Epithelial cell of prostate (primary cell): ENCODE measurements at regions not wholly inside any gene's neighbourhood (a gene's known extent, or its start where the extent isn't known, plus 50 kb on each side); places are given as distances from the start of the nearest gene placed in this dataset.
"Not testable (repeated sequence)": the region's sequence is repeated elsewhere in the genome, so short reads cannot be mapped to it uniquely, and the experiment has no call there.

ENCODE experiments used
- DNase-seq: peaks from one replicate; pipeline ENCODE4 v3.0.0-alpha.2; 2011; ENCODE audit warnings: low read depth, low spot score
- H3K27ac ChIP-seq: fragments of 450-650 bp; 2 replicates; pipeline ENCODE4 v1.5.1; 2017; ENCODE audit warnings: mild to moderate bottlenecking

- no peak overlapping the region for H3K27ac ChIP-seq
- no peak for DNase-seq
Observed at GRCh38 chr5:15385037-15385436, 114.9 kb upstream of the FBXL7 start.

- H3K27ac ChIP-seq, result no peak overlapping the region
- no peak for DNase-seq
Observed at GRCh38 chr5:15384581-15384980, 115.4 kb upstream of the FBXL7 start.

- no peak overlapping the region for H3K27ac ChIP-seq
- DNase-seq, result no peak
Observed at GRCh38 chr5:15384176-15384575, 115.8 kb upstream of the FBXL7 start.

GRCh38 chr5:15383469-15383868 is 116.5 kb upstream of the FBXL7 start:
- DNase-seq, result no peak
- H3K27ac ChIP-seq, result no peak overlapping the region

- H3K27ac ChIP-seq, result no peak overlapping the region
- no peak for DNase-seq
Observed at GRCh38 chr5:15383021-15383420, 117.0 kb upstream of the FBXL7 start.

- H3K27ac ChIP-seq, result no peak overlapping the region
- DNase-seq, result no peak
Observed at GRCh38 chr5:15377573-15378340, 122.2 kb upstream of the FBXL7 start.

GRCh38 chr5:15376803-15377202 is 123.2 kb upstream of the FBXL7 start:
- no peak for DNase-seq
- no peak overlapping the region for H3K27ac ChIP-seq

- no peak for DNase-seq
- H3K27ac ChIP-seq, result no peak overlapping the region
Observed at GRCh38 chr5:15376088-15376487, 123.9 kb upstream of the FBXL7 start.

- no peak for DNase-seq
Observed at GRCh38 chr5:15375559-15375958, 124.4 kb upstream of the FBXL7 start.

GRCh38 chr5:15374886-15375285 is 125.1 kb upstream of the FBXL7 start:
- DNase-seq, result no peak
- H3K27ac ChIP-seq, result no peak overlapping the region

More at GRCh38 chr5:15375559-15375958, 124.4 kb upstream of the FBXL7 start:
- H3K27ac ChIP-seq, result no peak overlapping the region

GRCh38 chr5:15373151-15373550 is 126.8 kb upstream of the FBXL7 start:
- no peak for DNase-seq
- no peak overlapping the region for H3K27ac ChIP-seq

- DNase-seq, result no peak
- no peak overlapping the region for H3K27ac ChIP-seq
Observed at GRCh38 chr5:15371184-15371583, 128.8 kb upstream of the FBXL7 start.

GRCh38 chr5:15368835-15369234 is 131.1 kb upstream of the FBXL7 start:
- H3K27ac ChIP-seq, result no peak overlapping the region
- no peak for DNase-seq

GRCh38 chr5:15367489-15367888 is 132.5 kb upstream of the FBXL7 start:
- H3K27ac ChIP-seq, result no peak overlapping the region
- DNase-seq, result no peak

GRCh38 chr5:15366676-15367391 is 133.1 kb upstream of the FBXL7 start:
- DNase-seq, result no peak
- no peak overlapping the region for H3K27ac ChIP-seq

GRCh38 chr5:15365070-15365469 is 134.9 kb upstream of the FBXL7 start:
- DNase-seq, result no peak
- H3K27ac ChIP-seq, result no peak overlapping the region

- no peak for DNase-seq
- no peak overlapping the region for H3K27ac ChIP-seq
Observed at GRCh38 chr5:15363601-15364000, 136.4 kb upstream of the FBXL7 start.

GRCh38 chr5:15357092-15357453 is 142.9 kb upstream of the FBXL7 start:
- DNase-seq, H3K27ac ChIP-seq: not testable (repeated sequence)

- not testable (repeated sequence) for H3K27ac ChIP-seq, DNase-seq
Observed at GRCh38 chr5:15356308-15357091, 143.5 kb upstream of the FBXL7 start.

GRCh38 chr5:15354021-15354420 is 146.0 kb upstream of the FBXL7 start:
- H3K27ac ChIP-seq, result no peak overlapping the region
- no peak for DNase-seq

GRCh38 chr5:15353086-15353645 is 146.8 kb upstream of the FBXL7 start:
- no peak overlapping the region for H3K27ac ChIP-seq
- no peak for DNase-seq
